OCI-LY7 (cell line): ENCODE measurements at regions not wholly inside any gene's neighbourhood (a gene's known extent, or its start where the extent isn't known, plus 50 kb on each side); places are given as distances from the start of the nearest gene placed in this dataset.

Experiments used
- BruUV-seq: library from RNA; stranded (reverse); fragments of 400-500 nt; replicated peaks from 2 replicates; lab custom pipeline; 2021; lab: Mats Ljungman, UMichigan
- CTCF ChIA-PET: fragments of 300-600 bp; sonication (Branson Sonifier 250); formaldehyde crosslinking; loops from one replicate; lab custom pipeline; 2022; ENCODE audit warnings: antibody characterized with exemption; ENCODE audit not compliant: unreplicated experiment; lab: Charles Lee
- POLR2A ChIA-PET: fragments of 300-600 bp; sonication (Branson Sonifier 250); formaldehyde crosslinking; loops from one replicate; lab custom pipeline; 2022; ENCODE audit warnings: antibody characterized with exemption; lab: Charles Lee
- DNase-seq: peaks from one replicate; pipeline ENCODE4 v3.0.0-alpha.2; 2015; ENCODE audit warnings: low spot score
- H2AFZ ChIP-seq: fragments of 200-600 bp; sonication (generic), shearing (Covaris generic); 2 replicates; pipeline ENCODE4 v1.6.1; 2014; ENCODE audit warnings: mild to moderate bottlenecking, antibody characterized with exemption, low read length, moderate library complexity
- H3K27ac ChIP-seq: fragments of 200-600 bp; sonication (generic); 2 replicates; pipeline ENCODE4 v1.5.1; 2014; ENCODE audit warnings: mixed run types, low read depth, mild to moderate bottlenecking, moderate library complexity, low read length, inconsistent platforms; ENCODE audit not compliant: poor library complexity, severe bottlenecking
- H3K36me3 ChIP-seq: fragments of 200-600 bp; sonication (generic); 2 replicates; pipeline ENCODE4 v1.6.1; 2014; ENCODE audit warnings: mild to moderate bottlenecking, antibody characterized with exemption, low read length, moderate library complexity, mixed read lengths; ENCODE audit not compliant: insufficient read depth
- H3K4me1 ChIP-seq: fragments of 200-600 bp; sonication (generic); 2 replicates; pipeline ENCODE4 v1.5.1; 2014; ENCODE audit warnings: mild to moderate bottlenecking, low read length; ENCODE audit not compliant: insufficient read depth, poor library complexity, severe bottlenecking
- H3K4me2 ChIP-seq: fragments of 200-600 bp; sonication (generic); 2 replicates; pipeline ENCODE4 v1.6.1; 2014; ENCODE audit warnings: mild to moderate bottlenecking, low read length
- H3K4me3 ChIP-seq: fragments of 200-600 bp; sonication (generic); 2 replicates; pipeline ENCODE4 v1.5.1; 2014; ENCODE audit warnings: mild to moderate bottlenecking, low read depth, low read length; ENCODE audit not compliant: poor library complexity, severe bottlenecking
- H3K79me2 ChIP-seq: fragments of 200-600 bp; sonication (generic); 2 replicates; pipeline ENCODE4 v1.6.1; 2016; ENCODE audit warnings: low read depth, mild to moderate bottlenecking, low read length, moderate library complexity, mixed read lengths; ENCODE audit not compliant: insufficient read depth
- H3K9me2 ChIP-seq: fragments of 200-600 bp; sonication (generic); 2 replicates; pipeline ENCODE4 v1.6.1; 2016; ENCODE audit warnings: mild to moderate bottlenecking, low read length, mixed read lengths; ENCODE audit not compliant: insufficient read depth
- H3K9me3 ChIP-seq: fragments of 200-600 bp; sonication (generic); 2 replicates; pipeline ENCODE4 v1.6.1; 2014; ENCODE audit warnings: mild to moderate bottlenecking, mixed run types, low read length, mixed read lengths
- H4K20me1 ChIP-seq: fragments of 200-600 bp; sonication (generic); 2 replicates; pipeline ENCODE4 v1.6.1; 2014; ENCODE audit warnings: mild to moderate bottlenecking, antibody characterized with exemption, low read length, moderate library complexity, mixed read lengths; ENCODE audit not compliant: insufficient read depth
- EZH2phosphoT487 ChIP-seq: fragments of 200-600 bp; sonication (generic); IDR thresholded peaks from 2 replicates; pipeline ENCODE4 v1.6.1; 2018; ENCODE audit warnings: low read depth, borderline replicate concordance, mild to moderate bottlenecking, mixed run types, antibody characterized with exemption, low read length, moderate library complexity, mixed read lengths
- intact Hi-C: fragments of 100-400 bp; cut with micrococcal nuclease; formaldehyde crosslinking; loops from one replicate; pipeline ENCODE4 v1.10.0; 2022; ENCODE audit not compliant: unreplicated experiment
- TF ChIP-seq, protein P1 (sequence below): fragments of 200-600 bp; sonication (generic); conservative IDR thresholded peaks from 2 replicates; pipeline ENCODE4 v1.5.1; 2014; ENCODE audit warnings: mild to moderate bottlenecking, antibody characterized with exemption, low read length, moderate library complexity, mixed read lengths

DNA sequence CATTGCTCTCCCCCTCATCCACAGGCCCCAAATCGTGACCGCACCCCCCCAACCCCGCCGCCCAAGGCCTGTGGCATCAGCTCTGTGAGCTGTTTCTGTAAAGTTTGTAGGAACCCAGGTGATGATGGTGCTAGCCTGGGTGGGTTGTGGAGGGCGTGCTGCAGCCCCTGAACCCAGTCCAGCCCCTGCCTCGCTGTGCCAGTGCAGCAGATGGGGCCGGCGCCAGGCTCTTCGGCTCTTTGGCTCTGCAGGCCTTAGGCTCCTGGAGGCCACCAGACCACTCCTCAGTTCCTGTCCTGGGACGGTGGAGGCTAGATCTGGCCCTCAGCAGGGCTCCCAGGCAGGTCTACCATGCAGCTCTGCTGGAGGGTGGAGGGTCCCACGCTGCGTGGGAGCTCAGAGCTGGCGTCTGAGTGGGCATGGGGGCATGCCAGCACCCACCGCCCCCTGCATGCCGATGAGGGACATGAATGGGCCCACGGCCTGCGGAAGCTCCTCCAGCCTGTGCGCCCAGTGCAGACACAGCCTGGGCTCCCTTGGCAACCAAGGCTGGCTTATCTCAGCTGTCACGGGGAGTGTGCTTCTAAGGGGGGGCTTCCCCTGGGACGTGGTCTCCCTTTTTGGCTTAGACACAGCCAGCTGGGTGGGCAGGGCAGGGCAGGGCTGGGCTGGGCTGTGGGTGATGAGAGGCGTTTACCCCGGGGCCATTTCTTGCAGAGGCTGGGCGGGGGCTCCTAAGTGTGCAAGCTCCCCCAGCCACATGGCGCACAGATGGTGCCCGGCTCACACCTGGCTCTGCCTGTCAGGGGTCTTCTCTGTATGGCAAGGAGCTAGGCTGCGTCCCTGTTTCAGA, 1187.6 kb downstream of the BRD1 start:
- Histone ChIP-seq H3K79me2 (no peaks in the 10 kb centered on the region), H3K9me3 (no peaks in the 10 kb centered on the region), H4K20me1 (no peaks in the 10 kb centered on the region), H3K4me1 (no peaks in the 10 kb centered on the region), H3K4me2 (no peak overlapping the region), H3K36me3 (no peaks in the 10 kb centered on the region), H3K4me3 (no peak overlapping the region), H2AFZ (no peak overlapping the region), H3K9me2 (no peaks in the 10 kb centered on the region), H3K27ac (no peak overlapping the region)
- TF ChIP-seq, protein P1, sequence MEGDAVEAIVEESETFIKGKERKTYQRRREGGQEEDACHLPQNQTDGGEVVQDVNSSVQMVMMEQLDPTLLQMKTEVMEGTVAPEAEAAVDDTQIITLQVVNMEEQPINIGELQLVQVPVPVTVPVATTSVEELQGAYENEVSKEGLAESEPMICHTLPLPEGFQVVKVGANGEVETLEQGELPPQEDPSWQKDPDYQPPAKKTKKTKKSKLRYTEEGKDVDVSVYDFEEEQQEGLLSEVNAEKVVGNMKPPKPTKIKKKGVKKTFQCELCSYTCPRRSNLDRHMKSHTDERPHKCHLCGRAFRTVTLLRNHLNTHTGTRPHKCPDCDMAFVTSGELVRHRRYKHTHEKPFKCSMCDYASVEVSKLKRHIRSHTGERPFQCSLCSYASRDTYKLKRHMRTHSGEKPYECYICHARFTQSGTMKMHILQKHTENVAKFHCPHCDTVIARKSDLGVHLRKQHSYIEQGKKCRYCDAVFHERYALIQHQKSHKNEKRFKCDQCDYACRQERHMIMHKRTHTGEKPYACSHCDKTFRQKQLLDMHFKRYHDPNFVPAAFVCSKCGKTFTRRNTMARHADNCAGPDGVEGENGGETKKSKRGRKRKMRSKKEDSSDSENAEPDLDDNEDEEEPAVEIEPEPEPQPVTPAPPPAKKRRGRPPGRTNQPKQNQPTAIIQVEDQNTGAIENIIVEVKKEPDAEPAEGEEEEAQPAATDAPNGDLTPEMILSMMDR, result no peak
- TF ChIP-seq EZH2phosphoT487, result no peak
- BruUV-seq, result no TSS peak
- POLR2A ChIA-PET, result no interaction called here
- intact Hi-C loops, result no loop called here
- CTCF ChIA-PET, result no interaction called here
- no peak for DNase-seq

DNA sequence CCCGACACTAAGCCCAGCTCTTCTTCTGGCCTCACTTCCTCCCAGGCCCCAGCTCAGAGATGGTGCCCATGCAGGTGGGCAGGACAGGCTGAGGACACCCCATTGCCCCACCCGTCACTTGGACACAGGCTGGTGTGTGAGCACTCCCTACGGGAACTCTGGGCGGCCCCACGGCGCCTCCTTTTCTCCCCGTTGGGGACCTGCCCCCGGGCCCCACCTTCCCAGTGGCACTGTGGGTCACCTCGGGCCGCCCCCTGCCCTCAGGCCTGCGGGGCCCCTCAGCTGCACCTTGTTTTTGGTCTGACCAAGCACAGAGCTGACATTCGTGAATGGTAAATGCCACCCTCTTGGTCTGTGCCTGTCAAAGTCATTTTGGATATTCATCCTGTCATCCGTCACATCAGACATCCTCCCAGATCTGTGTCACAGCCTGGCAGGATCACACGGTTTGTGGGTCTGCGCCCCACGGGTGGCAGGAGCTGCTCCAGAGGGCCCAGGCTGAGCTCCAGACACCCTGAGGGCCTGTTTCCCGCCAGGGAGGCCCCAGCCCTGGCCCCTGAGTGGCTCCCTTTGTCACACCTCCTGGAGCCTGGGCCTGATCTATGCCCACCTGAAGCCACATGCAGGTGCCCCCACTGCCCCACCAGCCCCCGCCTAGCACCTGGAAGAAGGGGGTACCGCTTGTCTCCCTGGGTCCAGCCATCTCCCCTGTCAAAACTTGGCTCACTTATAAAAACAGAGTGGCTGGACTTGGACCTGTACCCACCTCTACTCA, 1188.5 kb downstream of the BRD1 start:
- intact Hi-C loops, result no loop called here
- H3K79me2 ChIP-seq, result no peaks in the 10 kb centered on the region
- H3K4me1 ChIP-seq, result no peaks in the 10 kb centered on the region
- H3K27ac ChIP-seq, result no peak overlapping the region
- POLR2A ChIA-PET, result no interaction called here
- CTCF ChIA-PET, result no interaction called here
- no peak overlapping the region for H3K4me2 ChIP-seq
- BruUV-seq, result no TSS peak
- TF ChIP-seq EZH2phosphoT487, result no peak
- TF ChIP-seq, protein P1, result no peak
- no peaks in the 10 kb centered on the region for H3K36me3 ChIP-seq
- no peak overlapping the region for H2AFZ ChIP-seq
- H3K9me3 ChIP-seq, result no peaks in the 10 kb centered on the region
- H3K4me3 ChIP-seq, result no peak overlapping the region
- DNase-seq, result no peak
- no peaks in the 10 kb centered on the region for H3K9me2 ChIP-seq
- H4K20me1 ChIP-seq, result no peaks in the 10 kb centered on the region
